Kidney capillary endothelial cell (primary cell): ENCODE measurements at regions not wholly inside any gene's neighbourhood (a gene's known extent, or its start where the extent isn't known, plus 50 kb on each side); places are given as distances from the start of the nearest gene placed in this dataset.

Experiments
- DNase-seq: peaks from one replicate; pipeline ENCODE4 v3.0.0-alpha.2; 2018; ENCODE audit warnings: low spot score

DNA sequence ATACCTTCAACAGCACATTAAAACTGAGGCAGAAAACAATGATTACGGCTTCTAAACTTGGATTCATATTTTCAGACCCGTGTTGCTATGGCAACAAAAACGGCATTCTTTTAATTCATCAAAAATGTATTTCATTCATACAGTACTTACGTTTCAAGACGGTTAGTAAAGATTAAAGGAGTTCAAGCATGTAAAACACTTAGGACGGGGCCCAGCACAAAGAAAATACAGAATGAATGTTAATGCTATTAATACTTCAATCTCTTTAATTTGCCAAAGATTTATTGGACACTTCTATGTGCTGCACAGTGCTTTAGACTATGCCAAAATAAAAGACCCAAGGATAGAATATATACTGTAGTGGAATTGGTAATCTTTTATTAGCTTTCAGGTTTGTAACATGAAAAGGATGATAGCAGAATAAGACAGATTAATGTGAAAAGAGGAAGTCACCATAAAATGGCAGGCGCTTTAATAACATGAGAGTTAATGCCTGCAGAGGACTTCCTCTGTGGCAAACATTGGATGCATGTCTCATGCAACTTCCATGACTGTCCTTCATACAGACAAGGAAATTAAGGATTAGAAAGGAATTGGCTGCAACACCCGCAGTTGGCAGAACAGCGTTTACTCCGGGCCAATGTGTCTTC, 201.6 kb upstream of the KLF6 start:
- DNase-seq = no peak

GRCh38 chr10:3982746-3983442, 197.9 kb upstream of the KLF6 start:
- DNase-seq = no peak

DNA sequence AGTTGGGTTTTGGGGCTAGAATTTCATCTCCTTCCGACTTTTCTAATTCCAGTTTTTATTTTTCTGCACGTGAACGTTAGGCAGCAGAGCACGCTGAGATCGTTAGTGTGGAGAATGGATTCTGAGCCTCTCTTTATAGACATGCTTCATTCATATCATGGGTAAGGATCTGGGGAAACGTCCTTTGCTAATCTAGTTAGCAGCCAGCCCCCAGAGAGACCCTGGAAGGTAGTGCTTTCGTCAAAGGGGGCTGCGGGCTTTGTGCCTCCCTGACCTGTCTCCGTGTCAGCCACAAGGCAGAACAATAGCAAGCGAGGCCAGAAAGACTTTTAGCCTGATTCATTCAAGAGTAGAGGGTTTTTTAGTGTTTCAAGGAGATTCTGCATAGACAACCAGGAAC, 196.3 kb upstream of the KLF6 start:
- no peak for DNase-seq

DNA sequence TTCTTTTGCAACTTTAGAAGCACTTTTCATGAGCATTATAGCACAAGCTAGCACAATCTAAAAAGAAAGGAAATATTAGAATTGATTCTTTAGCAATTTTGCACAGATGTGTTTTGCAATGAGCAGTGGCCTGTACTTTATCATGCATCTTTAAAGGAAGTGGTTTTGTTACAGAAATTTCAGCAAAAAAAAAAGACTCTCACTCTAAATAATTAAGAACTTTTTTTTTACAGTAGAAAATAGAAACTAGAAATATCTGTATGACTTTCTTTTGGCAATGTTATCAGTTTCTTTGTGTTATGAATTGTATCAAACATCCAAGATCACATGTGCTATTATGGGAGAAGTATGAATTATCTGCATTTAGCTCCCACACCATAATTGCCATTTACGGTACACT, 195.7 kb upstream of the KLF6 start:
- DNase-seq = no peak

- no peak for DNase-seq
These were observed 195.1 kb upstream of the KLF6 start for GRCh38 chr10:3980144-3980543.

- no peak for DNase-seq
These were observed 193.8 kb upstream of the KLF6 start for GRCh38 chr10:3978761-3979160.

- no peak for DNase-seq
These were observed 193.2 kb upstream of the KLF6 start for GRCh38 chr10:3978174-3978573.

DNA sequence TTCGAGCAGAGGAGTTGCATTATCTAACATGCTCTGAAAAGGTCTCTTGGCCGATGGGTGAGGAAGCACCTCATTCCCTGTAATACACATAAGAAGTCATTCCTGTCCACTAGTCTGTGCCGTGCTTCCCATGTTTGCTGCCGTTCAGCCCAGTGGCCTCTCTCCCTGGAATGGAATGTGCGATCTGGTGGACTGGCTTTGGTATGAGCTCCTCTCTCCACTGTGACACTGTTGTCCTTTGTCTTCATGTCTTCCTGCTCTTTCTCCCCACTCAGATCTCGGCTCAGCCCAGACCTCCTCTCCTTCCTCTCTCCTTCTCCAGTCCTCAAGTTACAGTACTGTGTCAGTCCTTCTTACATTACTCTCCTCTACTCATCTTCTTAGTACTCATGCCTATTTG, 192.8 kb upstream of the KLF6 start:
- no peak for DNase-seq

DNA sequence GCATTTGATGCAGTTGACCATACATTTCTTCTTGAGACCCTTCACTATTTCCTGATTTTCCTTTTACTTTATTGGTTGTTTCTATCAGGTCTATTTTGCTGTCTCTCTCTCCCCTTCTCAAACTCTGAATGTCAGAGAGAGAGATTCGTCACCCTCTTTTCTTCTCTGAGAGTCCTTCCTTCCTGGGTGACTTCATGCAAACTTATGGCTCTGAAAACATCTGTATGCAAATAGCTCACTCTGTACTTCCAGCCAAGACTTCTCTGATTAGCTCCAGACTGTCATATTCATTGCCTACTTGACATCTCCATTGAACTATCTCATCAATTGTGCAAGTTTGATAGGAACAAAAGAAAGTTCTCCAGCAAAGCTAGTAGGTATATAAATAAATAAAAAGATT, 191.7 kb upstream of the KLF6 start:
- DNase-seq = no peak

- no peak for DNase-seq
These were observed 191.2 kb upstream of the KLF6 start for GRCh38 chr10:3976171-3976570.

DNA sequence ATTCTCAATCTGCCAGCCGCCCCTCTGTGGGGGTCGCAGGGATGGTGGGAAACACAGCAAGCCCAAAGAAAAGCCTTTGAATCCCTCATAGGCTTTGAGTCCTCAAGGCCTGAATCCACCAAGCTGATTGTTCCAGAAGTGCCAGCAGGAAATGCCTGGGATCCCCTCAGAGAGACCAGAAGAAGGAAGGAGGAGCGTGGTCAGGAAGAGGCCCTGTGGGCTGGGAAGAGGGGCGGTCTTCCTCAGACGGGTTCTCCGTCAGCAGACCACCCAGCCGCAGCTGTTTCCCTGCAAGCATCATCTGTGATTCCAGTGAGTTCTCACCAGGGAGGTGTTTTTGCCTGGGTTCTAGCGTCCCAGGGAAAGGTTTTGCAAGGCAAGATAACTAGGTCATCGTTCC, 190.0 kb upstream of the KLF6 start:
- DNase-seq = no peak

GRCh38 chr10:3972460-3973301, 187.7 kb upstream of the KLF6 start:
- DNase-seq = no peak

GRCh38 chr10:3971713-3972112, 186.7 kb upstream of the KLF6 start:
- no peak for DNase-seq

DNA sequence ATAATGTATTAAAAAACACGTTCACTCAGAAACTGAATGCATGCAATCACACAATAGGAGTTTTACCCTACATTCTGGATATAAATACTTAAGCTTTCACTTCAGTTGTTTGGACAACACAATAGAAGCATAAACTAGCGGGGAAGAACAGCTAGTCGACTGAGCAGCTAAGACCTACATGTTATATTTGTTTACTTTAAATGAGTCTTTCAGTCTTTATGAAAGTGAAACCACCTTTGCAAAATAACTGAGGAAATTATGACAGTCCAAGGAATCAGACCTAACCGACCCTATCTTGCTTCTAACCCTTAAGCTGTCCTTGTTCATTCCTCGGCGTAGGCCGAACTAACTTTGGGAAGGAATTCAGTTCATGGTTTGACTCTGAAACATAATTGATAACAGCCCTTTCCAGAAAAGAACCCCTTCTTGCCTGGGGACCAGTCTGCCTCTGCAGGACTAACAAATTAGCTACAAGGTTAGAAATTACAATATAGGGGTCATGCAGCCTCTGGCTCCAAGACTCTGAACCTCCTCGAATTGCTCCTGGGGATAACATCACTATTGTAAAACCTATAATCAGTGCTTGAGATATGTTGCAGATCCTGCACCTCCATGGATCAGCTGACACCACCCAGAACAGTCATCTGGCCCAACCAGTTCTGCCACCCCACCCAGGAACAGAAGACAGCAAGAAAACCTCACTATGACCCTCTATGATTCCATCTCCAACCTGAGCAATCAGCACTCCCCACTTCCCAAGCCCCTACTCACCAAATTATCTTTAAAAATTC, 185.1 kb upstream of the KLF6 start:
- no peak for DNase-seq

DNA sequence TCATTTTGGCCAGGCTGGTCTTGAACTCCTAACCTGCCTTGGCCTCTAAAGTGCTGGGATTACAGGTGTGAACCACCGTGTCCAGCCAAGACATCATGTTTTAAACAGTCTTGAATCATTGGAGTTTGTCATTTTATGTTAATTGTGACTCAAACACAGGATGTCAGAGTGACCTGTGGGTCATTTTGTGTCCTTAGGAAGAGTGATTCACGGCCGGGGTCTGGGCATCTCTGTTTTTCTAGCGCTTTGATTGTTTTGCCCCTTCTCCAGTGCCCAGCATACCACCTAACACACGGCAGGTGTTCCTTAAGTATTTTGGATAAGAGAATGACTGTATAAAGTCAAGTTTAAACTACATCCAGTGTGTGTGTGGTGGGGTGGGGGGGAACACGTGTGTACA, 183.7 kb upstream of the KLF6 start:
- DNase-seq = peak; percentile 52

- no peak for DNase-seq
These were observed 179.5 kb upstream of the KLF6 start for GRCh38 chr10:3964516-3964915.

DNA sequence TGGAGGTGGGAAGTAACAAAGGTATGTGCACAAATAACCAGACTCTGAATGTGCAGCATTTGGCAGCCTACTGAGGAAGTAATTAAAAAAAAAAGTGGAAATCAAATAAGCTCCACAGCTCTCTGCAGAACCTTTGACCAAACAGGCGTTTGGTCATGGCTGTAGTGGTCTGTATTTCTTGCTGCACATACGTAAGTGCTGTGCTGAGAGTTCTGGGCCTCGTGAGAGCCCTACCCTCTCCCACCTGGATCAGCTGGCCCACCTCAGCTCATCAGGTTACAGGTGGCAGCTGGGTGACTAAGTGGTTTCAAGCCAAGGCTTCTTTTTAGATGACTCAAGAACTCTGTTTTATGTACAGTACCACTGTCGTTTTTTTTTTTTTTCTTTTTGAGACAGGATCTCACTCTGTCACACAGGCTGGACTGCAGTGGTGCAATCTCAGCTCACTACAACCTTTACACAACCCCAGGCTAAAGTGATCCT, 178.2 kb upstream of the KLF6 start:
- DNase-seq = no peak

- no peak for DNase-seq
These were observed 176.1 kb upstream of the KLF6 start for GRCh38 chr10:3961082-3961481.

- DNase-seq = no peak
These were observed 175.5 kb upstream of the KLF6 start for GRCh38 chr10:3960496-3960895.

DNA sequence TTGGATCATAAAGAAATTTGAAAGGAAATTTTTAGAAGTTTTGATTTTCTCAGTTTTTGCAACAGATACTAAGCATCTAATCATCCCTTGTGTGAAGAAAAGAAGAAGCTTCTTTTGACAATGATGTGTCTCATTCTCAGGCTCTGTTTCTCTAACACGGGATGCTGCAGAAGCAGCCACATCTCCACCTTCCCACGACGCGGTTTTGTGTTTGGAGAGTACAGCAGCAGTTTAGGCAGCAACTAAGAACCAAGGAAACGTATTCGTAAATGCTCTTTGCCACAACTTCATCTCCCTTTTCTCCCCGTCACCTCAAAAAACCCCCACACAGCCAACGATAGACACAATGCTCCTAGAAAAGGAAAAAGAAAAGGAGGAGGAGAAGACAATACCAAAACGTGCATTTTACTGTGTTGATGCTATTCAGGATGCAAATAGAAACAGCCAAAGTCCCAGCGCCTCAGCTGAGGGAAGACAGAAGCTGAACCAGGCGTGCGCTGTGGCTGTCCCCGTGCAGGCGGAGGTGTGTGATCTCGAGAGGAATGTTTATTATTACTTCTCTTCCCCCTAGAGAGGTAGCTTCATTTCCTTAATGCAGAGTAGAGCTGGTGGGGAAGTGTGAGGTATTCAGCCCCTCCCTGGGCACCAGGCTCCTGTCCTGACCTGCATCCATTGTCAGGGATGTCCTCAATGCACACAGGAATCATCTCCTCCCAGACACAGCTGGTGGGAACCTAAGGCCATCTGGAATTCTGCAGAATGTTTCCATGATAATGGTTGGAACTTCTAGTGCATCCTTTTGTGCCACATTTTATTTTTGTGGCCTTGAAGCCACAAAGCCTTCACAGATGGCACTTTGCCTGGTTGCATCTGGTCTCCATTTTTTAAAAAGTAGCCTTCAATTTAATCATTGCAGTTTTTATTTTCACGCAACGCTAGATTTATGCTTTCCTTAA, 174.6 kb upstream of the KLF6 start:
- DNase-seq = no peak

DNA sequence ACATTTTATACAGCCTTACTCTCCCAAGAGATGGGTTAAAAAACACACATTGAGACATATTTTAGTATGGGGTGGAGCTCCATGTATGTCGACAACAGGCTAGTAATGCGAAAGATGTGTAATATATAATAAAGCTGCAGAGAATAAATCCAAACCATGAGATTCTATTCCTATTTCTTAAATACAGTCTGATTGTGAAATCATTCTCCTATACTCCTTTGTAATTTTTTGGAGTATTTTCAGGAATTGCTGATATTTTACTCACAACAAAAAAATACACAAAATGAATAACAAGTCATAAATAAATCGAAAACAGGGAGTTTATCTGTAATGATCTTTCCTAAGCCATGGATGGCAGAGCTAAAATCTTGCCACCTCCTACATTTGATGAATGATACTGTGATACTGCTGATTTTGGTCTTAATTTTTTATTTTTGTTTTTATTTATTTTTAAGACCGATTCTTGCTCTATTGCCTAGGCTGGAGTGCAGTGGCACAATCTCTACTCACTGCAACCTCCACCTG, 173.5 kb upstream of the KLF6 start:
- DNase-seq = no peak
